Amniotic epithelial cell (primary cell): ENCODE measurements at regions not wholly inside any gene's neighbourhood (a gene's known extent, or its start where the extent isn't known, plus 50 kb on each side); places are given as distances from the start of the nearest gene placed in this dataset.
A peak's percentile ranks its signal among the peaks of the same experiment; 100 is the strongest.
"Not testable (repeated sequence)": the region's sequence is repeated elsewhere in the genome, so short reads cannot be mapped to it uniquely, and the experiment has no call there.

Experiments
- DNase-seq: peaks from one replicate; pipeline ENCODE4 v3.0.0-alpha.2; 2010; ENCODE audit warnings: low read depth

DNA sequence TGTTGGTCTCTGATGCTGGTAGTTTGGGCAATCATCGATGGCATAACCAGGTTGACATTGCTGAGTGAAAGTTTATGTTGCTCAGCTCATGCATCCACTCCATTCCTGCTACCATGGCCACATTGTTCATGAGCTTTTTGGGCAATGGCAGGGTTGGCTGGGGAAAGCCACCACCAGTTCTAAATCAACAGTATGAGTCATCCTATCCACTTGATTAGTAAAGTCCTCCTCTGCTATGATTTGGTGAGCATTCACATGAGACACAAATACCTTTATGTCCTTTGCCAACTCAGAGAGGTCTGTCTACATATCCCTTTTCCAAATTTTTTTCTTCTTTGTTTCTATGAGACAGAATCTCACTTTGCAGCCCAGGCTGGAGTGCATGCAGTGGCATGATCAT is 129.7 kb upstream of the FBN2 start:
- no peak for DNase-seq

DNA sequence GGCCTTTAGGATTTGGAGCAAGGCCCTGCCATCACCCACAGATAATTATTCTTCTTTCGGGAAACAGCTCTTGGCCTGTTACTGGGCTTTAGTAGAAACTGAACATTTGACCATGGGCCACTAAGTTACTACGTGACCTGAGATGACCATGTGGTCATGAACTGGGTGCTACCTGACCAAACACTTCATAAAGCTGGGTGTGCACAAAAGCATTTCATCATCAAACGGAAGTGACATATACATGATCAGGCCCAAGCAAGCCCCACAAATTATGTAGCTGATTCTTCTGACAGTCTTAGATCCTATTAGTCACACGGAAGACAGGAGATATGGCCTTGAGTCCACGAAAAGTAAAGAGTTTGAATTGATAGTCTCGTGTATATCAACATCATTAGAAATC is 130.9 kb upstream of the FBN2 start:
- no peak for DNase-seq

- DNase-seq, result peak; percentile 49
Observed at GRCh38 chr5:128669803-128670202, 131.8 kb upstream of the FBN2 start.

GRCh38 chr5:128671943-128672342 is 133.9 kb upstream of the FBN2 start:
- no peak for DNase-seq

GRCh38 chr5:128673000-128673399 is 135.0 kb upstream of the FBN2 start:
- no peak for DNase-seq

DNA sequence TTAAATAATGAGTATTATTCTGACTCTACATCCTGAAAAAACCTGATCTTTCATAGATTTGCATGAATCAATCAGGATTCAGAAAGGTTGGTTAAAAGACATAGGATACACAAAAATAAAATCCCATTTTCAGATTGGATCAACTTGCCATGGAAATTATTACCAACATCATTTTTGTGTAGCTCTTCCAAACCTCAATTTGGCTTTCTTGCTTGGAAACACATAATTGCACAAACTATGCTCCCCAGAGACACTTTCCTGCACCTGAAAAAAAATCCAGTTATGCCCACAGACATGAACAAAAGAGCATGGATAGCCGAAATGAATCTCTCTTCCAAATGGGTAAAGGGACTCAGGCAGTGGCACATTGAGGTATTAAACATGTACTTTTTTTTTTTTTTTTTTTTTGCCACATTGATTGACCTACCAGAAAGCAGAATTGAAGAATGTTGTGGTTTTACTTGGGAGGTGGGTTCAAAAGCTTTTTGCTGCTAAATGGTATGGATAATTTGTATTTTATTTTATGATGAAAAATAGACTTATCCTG is 135.4 kb upstream of the FBN2 start:
- no peak for DNase-seq

DNA sequence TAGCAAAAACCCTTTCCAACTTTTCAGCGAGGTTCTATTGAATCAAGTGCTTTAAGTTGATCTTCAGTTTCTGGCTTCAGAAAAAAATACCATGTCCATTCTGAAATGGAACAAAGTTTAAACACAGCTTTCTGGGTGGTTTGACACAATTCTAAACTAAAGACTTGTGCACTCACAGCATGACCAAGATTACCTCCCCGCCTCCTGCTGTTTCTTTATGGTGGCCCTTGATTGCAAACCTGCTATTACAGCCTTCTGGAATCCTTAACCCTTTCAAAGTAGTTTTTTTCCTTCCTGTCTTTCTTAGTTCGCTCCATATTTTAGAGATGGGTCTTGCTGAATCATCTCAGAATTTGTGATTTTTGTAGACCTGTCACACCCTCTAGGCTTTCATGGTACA is 135.9 kb upstream of the FBN2 start:
- DNase-seq, result no peak

DNA sequence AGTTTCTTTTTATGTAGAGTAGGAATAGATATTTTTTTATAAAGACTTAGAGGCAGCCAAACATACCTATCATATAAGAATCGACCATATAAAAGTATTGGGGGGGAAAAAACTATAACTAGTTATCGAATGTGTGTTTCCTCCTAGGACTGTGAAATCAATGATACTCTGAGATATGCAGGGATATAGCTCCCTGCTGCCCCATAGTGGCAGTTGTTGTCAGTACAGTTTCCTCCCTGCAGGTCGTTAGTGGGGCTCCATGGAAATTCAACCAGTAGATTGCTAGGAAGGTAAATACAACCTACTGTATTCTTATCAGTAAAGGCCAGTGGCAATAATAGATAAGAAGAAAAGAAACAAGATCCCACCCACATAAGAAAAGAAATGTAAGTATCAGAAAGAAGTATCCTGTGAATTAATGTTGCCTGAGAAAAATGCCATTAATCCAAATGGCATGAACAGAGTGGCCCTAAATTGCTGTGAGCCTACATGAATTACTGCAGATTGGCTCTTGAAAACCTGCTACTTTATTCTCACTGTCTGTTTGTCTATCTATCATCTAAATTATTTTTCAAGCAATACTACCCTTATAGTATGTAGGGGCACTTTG is 136.9 kb upstream of the FBN2 start:
- peak; percentile 47 for DNase-seq

DNA sequence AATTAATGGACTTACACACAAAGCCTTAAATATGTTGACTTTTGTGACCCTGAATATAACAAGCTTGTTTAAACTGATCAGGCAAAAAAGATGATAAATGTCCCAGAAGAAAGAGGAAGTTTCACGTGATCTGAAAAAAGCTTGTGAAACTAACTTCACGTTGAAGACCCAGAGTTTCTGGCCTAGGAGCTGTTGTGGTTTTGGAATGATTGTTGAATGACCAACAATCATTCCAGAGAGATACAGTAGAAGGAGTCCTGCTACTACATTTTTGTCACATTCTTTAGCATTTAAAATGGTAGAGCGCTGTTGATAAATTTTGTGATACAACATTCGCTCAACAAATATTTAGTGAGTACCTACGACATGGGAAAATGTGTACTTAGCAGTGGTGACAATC is 143.1 kb upstream of the FBN2 start:
- peak; percentile 51 for DNase-seq

DNA sequence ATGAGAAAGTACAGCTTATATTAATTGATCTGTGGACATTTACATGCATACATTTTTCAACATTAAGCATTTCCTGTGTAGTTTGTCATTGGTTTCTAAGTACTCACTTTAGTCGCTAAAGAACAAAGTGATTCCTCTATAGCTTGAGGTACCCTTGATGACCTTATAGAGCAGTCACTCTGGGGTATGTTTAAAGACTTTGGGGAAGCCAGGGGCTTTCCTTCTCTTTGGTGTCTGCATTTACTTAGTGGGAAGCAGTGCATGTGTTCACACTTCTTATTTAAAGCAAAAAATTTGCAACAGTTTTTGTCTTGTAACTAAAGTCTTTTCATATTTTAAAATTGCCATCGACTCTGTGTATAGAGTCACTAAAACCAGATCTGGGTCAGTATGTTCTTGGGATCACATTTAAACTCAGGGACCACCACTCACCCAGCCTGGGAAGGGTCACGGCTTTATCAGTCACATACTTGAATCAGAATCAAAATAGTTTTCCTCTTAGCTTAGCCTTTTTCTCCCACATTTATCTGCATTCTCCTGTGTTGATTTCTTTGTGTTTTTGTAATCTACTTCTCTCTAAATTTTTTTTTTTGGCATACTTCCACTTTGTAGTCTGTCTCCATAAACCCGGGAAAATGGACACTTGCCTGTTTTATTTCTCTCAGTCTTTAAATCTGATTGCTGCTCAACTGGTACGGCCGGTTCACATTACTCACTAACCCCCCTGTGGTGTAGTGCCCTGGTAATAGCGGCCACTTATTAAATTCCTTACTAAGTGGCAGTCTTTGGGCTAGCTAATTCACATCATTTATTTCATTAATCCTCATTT is 143.9 kb upstream of the FBN2 start:
- peak; percentile 58 for DNase-seq

GRCh38 chr5:128682669-128683068 is 144.6 kb upstream of the FBN2 start:
- DNase-seq, result no peak

DNA sequence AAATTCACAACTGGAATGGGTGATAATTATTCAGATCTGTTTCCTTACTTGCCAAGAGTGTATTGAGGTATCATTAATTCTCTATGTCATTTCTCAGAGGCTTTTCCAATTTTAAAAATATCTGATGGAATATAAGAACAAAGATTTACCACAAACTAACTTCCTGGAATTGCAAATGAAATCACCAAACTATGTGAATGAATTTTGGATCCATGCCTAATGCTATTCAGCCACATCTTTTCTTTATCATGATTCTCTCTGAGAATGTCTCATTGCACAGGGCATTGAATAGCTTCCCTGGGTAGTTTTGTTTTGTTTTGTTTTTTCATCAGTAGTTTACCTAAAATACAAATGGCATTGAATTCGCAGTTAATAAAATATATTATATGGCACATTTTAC is 146.9 kb upstream of the FBN2 start:
- DNase-seq, result peak; percentile 51

GRCh38 chr5:128687930-128688329 is 149.9 kb upstream of the FBN2 start:
- DNase-seq, result no peak

DNA sequence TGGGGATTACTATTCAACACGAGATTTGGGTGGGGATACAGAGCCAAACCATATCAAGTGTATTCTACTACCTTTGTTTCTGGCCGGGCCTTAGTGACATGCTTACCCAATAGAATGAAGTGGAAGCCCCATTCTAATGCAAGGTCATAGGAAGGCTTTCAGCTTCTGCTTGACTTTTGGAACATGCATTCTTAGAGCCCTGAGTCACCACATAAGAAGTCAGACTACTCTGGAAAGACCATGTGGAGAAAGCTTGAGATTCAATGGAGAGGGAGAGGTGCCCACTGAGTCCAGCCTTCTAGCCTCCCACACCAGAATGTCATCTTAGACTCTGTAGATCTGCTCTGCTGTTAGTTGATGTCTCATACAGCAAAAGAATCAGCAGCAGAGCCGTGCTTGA is 155.7 kb upstream of the FBN2 start:
- peak; percentile 19 for DNase-seq

GRCh38 chr5:128695791-128696530 is 157.9 kb upstream of the FBN2 start:
- peak; percentile 74 for DNase-seq

GRCh38 chr5:128701301-128701700 is 163.3 kb upstream of the FBN2 start:
- no peak for DNase-seq

DNA sequence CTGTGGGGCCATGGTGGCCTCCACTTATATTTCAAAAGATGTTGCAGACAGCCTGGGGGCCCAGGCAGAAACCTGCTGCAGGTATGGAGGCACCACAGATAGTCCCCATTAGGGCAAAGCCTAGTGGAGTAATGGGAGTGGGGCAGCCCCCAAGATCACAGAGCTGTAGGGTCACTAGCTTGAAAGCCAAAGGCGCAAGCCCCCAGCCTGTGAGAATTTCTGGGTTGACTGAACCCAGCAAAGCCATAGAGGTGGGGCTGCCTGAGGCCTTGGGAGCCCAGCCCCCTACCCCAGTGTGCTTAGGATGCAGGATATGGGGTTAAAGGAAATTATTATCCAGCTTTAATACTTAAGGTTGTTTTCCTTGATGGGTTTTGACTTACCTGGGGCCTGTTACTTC is 165.3 kb upstream of the FBN2 start:
- no peak for DNase-seq

DNA sequence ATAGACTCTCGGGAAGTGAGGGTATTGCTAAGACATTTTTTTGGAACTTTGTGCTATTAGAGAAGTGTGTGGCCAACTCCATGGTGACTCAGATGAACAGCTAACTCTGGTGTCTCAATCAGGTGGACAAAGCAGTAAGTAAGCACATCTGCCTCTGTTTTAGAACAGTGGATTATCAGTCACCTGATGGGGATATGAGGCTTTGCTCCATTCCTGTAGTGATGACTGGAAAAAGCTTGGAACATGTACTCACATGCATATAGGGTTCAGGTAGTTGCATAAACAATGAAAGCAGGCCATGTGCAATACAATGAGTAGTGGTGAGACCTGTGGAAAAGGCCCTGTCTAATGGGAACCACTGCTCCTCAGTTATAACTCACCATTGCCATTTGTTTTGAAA is 168.2 kb upstream of the FBN2 start:
- DNase-seq, result no peak

- DNase-seq, result no peak
Observed at GRCh38 chr5:128708841-128709240, 170.8 kb upstream of the FBN2 start.

GRCh38 chr5:128711216-128711615 is 173.2 kb upstream of the FBN2 start:
- no peak for DNase-seq

- DNase-seq, result no peak
Observed at GRCh38 chr5:128714551-128714950, 176.5 kb upstream of the FBN2 start.

- no peak for DNase-seq
Observed at GRCh38 chr5:128722551-128722950, 184.5 kb upstream of the FBN2 start.

DNA sequence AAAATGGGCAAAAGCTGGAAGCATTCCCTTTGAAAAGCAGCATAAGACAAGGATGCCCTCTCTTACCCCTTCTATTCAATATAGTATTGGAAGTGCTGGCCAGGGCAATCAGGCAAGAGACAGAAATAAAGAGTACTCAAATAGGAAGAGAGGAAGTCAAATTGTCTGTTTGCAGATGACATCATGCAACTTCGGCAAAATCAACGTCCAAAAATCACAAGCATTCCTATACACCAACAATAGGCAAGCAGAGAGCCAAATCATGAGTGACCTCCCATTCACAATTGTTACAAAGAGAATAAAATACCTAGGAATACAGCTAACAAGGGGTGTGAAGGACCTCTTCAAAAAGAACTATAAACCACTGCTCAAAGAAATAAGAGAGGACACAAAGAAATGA is 192.0 kb upstream of the FBN2 start:
- DNase-seq, result not testable (repeated sequence)
